ENCODE measurements at regions not wholly inside any gene's neighbourhood (a gene's known extent, or its start where the extent isn't known, plus 50 kb on each side); places are given as distances from the start of the nearest gene placed in this dataset.

DNA sequence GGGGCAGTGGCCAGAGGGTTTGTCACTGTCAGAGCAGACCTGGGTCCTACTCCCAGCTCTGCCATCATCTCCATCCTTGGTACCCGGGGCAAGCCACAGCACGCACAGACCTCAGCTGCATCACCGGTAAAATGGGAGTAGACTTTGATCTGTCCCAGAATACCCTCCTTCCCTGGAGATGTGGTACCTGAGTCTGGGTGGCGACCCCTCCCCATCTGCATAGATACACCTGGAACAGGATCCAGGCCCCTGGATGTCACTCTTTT, 64.0 kb downstream of the ZFP36L2 start:
- TF ChIP-seq, protein P1, sequence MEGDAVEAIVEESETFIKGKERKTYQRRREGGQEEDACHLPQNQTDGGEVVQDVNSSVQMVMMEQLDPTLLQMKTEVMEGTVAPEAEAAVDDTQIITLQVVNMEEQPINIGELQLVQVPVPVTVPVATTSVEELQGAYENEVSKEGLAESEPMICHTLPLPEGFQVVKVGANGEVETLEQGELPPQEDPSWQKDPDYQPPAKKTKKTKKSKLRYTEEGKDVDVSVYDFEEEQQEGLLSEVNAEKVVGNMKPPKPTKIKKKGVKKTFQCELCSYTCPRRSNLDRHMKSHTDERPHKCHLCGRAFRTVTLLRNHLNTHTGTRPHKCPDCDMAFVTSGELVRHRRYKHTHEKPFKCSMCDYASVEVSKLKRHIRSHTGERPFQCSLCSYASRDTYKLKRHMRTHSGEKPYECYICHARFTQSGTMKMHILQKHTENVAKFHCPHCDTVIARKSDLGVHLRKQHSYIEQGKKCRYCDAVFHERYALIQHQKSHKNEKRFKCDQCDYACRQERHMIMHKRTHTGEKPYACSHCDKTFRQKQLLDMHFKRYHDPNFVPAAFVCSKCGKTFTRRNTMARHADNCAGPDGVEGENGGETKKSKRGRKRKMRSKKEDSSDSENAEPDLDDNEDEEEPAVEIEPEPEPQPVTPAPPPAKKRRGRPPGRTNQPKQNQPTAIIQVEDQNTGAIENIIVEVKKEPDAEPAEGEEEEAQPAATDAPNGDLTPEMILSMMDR (conservative IDR thresholded peaks at IDR 0.05), result no peak
- TF ChIP-seq EZH2 (IDR thresholded peaks at IDR 0.05; ENCODE audit: low read depth), result no peak

All from PC-9 (cell line).